ENCODE measurements at regions not wholly inside any gene's neighbourhood (a gene's known extent, or its start where the extent isn't known, plus 50 kb on each side); places are given as distances from the start of the nearest gene placed in this dataset.

DNA sequence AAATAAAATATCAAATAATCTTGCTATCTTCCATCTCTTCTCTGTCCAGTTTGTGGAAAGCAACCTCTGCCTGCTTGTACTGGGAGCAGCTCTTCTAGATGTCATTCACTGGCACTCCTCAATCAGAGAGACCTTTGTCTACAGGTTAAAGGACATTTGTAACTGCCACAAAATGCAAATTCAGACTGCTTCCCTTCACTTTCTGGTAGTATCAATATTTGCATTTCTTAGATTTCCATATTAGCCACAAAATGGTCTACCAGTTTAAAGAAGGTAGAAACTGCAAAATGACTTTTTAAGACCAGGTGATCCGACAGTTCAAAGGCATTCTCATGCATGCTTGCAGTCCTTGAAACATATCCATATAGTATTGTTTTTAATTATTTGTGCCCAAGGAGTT, 51.7 kb upstream of the RCN1 start:
- no peak for DNase-seq

DNA sequence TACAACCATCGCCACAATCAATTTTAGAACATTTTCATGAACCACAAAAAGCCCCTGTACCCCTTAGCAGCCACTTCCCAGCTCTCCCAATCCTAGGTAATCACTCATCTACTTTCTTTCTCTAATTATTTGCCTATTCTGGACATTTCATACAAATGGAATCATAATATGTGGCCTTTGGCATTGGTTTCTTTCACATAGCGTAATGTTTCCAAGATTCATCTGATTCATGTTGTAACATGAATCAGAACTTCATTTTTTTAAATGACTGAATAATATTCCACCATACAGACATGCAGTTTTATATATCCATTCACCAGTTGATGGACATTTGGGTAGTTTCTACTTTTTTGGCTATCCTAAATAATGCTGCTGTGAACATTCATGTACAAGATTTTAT, 56.2 kb upstream of the RCN1 start:
- peak in 1 of 3 donors; percentile 25 for DNase-seq

DNA sequence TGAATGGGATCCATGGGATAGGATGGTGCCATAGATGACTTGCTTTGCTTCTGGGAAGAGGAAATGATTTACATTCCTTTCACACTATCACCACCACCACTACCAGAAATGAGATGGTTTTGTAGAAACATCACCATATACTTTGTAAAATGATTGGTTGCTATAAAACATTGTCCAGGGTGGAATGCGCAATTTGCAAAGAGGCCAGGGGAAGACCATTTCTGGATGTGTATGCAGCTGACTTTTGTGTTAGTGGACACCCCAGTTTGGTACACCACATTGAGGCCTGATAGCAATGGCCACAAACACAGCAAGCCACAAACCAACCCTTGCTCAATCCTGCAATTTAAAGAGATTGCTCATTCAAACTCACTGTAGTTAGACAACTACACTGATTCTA, 56.7 kb upstream of the RCN1 start:
- DNase-seq = no peak

DNA sequence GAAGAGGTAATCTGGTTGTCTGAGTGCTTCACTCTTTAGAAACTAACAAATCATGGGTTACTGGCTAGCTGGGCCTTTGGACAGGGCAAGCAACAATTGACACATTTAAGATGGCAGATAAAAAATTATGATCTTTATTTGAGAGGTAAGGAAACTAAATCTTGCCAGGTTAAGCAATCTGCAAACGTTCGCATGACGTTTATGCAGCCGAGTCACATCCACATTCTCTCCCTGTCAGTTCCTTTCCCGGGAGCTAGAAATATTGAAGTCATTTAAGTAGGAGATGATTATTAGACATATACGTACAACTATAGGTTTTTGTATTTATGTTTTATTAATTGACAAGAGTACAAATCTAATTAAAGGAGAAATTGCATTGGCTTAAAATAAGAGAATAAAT, 57.4 kb upstream of the RCN1 start:
- peak; percentile 48 to 83 (median 72) for DNase-seq

DNA sequence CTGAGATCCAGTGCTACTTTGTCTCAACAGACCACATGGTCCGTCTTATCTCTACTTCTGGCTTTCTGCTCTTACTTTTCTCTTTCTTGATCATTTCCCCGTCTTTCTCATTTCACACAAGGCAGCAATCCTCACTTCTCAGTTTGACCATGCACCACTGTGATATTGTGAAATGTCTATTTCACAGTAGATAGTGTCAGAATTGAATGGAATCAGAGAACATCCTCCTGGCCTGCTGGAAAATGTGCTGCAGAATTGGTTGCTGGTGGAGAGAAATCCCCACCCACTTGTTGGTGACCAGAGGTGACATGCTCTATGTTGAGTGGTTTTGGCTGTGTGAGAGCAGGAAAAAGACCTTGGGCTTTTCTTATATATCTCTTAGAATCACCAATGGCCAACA, 57.8 kb upstream of the RCN1 start:
- DNase-seq = peak; percentile 73 to 89 (median 79)

DNA sequence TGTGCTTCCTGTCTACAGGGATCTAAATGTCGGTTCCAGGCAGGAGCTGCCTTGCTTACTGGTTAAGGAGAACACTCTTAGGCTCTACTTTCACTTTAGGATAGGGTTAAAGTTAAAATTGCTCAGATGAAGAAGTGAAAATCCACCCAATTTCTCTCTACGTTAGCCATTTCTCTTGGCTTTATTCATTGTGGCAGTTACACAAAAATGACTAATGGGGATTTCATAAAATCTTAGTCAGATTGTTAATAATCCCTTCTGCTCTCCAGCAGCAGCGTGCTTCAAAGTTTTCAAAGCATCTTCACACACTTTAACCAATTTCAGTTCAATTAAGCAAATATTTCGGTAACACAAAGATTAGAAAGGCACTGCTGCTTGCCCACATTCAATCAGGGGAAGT, 58.4 kb upstream of the RCN1 start:
- DNase-seq = peak; percentile 69 to 95 (median 91)

DNA sequence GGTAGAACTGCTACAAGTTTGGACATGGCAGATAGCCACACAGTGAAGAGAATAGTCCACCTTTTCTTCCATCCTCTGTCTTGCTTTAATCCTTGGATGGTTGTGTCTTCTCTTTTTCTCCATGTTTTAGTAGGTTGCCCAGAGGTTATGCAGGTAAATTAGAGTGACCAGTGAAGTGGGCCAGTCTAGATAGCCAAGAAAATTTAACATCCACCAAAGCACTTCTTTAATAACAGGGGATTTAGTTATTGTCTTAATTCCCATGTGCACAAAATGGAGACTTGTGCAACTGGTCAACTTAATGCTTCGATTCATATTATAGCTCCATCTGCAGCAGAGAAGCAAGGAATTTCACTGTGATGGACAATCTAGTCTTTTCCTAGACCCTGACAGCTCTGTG, 58.8 kb upstream of the RCN1 start:
- no peak for DNase-seq

DNA sequence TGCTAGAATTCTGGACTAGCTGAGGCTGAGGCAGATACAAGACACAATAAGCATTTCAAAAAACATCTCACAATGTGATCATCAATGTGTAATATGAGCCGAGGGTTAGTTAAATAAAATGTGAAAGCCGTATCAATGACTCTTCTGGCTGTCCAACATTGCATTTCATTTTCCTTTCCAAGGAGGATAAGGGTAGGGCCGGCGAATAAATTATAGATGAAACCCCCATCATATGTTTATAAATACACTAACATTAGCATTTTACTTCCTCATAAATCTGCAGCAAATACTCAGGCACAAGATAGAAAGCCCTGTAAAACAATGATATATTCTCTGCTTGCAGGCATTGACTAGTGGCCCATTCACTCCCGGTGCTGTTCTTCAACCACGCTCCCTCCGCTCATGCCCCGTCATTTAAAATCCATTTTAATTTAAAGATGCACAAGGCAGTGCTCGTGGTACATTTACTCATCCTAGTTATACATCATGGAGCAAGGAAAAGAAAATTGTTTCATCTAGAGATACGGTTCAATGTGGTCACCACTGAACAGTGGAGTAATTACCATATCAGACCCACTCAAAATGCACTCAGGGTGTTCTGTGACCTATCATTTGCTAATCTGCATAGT, 59.9 kb upstream of the RCN1 start:
- DNase-seq = no peak

DNA sequence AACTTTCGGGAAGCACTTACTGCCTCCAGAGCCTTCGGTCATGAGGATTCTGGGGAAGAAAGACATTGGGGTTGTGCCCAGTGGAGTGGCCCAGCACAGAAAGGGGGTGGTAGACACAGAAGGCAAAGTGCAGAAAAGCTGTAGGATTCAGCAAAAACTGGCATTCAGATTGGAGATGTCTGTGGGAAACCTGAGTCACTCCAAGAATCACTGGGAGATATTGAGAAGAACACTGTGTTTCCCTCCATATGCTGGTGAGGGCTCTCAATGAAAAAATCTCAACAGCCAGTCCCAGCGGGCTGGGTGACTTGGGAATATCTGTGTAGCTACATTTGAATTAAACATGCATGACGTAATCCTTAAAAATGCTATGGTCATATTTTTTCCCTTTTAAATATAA, 61.2 kb upstream of the RCN1 start:
- DNase-seq = no peak

DNA sequence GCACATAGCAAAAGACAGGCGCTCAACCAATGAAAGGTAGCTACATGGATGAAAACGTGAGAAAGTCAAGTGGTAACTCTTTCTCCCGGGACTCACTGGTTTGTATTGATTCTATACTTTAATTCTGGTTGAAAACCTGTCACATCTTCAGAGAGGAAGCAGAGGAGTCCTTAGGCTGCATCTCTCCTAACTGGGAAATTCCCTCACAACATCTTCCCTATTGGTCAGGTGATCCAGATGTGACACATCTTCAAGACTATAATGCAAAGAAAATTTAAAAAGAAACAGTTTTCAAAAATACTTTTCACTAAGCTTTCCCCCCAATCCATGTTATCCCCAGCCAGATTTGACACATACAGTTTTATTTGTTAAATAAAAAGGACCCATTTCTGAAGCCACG, 62.7 kb upstream of the RCN1 start:
- peak; percentile 62 to 72 (median 62) for DNase-seq

DNA sequence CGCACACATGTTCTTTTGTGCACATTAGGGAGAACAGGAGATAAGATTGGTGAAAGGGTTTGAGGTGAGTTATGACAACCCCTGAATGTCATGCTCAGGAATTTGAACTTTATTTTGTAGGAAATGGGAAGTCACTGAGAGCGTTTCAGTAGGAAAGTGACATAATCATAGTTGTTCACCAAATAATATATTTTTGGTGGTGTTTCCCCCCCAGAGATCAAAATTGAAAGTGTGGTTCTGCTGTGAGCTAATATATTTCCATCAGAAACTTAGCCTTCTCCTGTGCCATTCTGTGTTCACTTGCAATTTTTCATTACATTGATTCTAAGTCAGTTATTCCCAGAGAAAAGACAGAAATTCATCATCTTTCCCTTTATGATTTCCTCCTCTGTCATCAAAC, 64.1 kb upstream of the RCN1 start:
- DNase-seq = peak in 2 of 3 donors; percentile 33 to 55

DNA sequence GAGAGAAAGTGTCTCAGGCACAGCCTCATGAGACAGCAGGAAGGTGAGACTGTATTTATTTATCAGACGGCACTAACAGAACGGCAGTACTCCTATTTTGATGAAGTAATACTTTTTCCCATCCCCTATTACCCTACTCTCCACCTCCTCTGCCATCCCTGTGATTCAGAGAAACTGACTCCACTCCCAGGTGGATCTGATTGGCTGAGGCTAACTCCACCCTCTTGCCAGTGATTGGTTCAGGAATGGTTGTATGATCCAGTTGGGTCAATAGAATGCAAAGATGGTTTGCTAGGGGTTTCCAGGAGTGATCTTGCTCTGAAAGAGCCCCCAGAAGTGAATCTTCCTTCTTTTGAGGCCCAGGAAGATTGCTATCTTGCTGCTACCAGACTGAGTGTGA, 65.9 kb upstream of the RCN1 start:
- DNase-seq = no peak

DNA sequence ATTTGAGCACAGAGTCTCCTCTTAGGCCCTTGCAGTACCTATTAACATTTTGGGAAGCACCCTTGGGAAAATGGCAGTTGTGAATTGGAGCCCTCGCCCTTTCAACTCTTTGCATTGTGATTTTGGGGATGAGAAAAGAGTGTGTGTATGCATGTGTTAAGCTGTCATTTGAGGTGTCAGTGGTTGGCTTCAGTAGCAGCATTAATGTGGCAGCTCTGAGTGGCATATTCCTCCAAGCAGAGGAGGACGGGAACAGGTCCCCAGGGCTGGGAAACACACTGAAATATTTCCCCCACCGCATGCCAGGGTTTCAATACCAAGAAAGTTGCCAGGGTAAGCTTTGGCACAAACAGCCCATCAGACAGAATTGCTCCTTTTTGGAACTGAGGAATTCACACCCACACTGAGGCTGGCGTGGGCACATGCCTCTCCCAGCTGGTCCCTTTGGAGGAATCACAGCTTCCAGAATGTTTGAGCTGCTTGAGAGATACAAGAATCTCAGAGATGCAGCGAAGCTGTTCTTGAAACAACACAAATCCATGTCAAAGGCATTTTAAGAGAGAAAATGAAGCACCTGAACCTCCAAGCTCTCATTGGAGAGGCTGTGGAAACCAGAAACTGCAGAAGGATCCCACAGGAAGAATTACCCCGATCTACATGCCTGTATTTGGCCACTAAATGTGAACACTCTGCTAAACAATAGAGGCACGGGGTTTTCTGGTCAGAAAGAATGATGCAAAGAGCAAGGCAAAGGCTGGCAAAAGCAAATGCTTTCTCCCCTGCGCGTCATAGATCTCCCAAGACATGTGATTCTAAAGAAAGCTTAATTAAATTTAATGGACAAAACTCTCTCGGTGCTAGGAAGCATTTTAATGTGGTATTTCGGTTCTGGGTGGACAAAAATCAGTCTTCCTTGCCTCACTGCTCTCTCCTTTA, 67.2 kb upstream of the RCN1 start:
- DNase-seq = no peak

DNA sequence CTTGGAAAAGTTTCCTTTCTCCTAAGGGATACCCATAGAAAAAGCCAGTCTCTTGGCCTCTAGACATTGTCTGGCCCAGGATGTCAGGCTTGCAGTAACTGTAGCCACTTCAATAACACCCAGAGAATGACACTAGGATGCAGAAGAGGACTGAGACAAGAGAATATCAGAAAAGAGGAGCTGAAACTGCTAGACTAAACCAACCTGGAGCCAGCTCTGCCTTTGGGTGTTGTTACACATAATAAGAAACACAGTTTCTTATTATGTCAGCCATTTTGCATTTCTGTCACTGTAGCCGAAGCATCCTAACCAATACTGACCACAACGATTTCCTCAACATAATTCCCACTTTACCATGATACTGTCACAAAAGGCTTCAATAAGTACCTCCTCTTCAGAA, 72.2 kb upstream of the RCN1 start:
- no peak for DNase-seq

DNA sequence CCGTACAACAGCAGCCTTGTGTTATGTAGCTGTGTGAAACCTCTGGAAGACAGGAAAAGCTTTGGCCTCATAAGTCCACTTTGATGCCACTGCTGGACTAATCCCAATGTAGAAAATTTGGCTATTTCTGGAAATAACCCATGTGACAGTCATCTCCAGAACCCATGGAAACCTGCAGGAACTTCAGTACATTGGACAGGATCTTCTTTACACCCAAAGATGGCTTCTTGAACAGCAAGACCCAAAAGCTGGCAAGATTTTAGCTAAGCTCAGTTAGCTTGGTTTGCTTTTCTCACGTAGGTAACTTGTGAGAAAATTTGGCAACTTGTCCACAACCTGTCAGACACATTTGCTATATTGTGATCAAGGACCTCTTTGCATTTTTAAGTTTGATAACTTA, 74.8 kb upstream of the RCN1 start:
- no peak for DNase-seq

DNA sequence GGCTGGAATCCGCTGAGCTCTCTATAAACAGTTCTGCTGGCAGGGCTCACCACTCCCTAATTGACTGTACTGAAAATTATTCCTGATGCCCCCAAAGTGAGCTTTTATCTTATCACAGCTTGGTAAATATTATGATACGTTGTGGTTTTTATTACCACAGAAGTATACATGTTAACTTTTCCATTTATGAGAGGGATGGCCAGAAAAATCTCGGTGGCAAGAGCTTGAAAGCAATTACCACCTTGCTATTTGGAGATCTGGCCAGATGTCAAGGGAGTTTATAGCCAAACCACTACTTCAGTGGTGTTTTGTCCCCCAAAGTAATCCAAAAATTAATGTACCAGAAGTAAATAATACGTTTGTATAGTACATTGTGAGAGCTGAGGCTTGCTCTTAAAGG, 75.4 kb upstream of the RCN1 start:
- no peak for DNase-seq

DNA sequence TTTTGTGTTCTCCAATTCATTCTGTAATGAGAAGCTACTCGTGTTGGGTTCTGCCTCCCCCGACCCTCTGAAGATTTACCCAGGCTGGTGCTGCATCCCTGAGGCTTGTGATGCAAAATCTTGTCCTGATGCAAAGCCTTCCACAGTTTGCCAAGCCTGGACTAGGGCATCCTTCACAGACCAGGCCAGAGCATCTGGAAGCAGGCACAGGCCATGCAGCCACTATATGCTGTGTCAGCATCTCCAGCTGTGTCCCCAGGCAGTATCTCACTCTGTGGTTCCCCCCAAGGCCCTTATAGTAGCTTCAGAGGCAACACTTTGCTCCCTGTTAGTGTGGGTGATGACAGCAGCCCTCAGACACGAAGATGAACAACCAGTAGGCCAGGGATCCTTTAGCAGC, 77.3 kb upstream of the RCN1 start:
- DNase-seq = no peak

DNA sequence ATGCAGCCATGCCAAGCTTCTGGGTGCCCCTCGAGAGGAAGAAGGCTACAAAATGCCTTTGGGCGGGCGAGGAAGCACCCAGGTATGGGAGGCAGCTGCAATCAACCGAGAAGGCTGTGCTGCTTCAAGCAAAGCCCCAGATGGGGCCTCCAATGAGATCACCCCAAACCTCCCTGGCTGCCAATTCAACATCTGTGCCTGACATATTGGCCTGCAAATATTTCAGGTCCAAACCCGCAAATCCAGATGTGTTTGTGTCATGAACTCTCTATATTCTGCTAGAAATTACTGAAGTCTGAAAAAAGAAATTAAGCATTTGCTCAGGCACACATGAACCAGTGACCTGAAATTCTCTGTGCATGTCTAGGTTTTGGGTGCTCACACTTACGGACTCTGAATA, 78.8 kb upstream of the RCN1 start:
- DNase-seq = no peak

DNA sequence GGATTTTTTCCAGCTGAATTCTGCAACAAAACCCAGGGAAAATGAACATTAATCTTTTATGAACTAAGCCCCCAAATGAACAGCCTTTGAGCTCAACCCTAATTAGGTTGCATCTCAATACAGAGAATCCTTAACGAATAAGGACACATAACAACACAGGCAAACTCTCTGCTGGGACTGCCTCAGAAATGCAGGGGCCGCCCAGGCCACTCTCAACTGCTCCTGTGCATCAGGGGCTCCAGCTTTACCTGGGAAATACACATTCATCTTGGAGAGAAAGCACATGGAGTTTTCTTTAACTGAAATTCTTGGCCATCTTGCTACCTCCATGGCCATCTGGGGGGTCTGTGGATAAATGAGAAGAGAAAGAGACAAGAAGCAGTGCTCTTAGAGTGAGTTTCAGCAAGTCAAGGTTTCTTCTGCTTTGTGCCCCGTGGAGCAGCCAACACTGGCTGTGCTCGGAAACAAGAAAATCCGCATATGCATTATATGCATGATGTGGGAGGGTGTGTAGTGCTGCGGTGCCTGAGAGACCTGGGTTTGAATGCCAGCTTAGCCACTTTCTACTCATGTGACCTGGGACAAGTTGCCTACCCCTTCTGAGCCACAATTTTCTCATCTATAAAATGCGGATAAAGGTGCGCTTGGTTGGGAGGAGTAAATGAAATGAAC, 81.9 kb upstream of the RCN1 start:
- no peak for DNase-seq

DNA sequence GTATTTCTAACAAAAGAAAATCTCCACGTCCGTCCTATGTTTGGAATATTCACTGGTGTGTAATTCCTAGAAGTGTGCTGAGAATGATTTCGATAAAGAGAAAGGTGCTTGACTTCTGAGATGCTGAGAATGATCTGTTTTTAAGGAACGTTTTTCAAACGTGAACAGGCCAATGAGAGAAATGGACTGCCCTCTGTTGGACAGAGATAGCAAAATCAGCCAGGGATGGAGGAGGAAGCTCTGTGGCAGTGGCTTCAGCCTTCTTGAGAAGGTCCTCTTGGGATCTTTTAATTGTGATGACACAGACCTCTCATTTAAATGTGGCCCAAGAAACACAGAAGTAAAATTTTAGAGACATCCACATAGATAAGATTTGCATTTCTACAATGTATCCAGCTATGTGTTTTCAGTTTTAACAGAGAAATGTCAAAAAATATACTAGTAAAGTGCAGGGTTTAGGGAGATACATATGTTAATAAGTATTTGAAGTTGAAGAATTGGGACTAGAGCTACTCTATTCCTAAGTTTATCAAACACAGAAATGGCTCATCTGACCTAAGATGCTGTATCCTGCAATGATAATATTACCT, 84.0 kb upstream of the RCN1 start:
- peak; percentile 56 to 57 (median 57) for DNase-seq

DNA sequence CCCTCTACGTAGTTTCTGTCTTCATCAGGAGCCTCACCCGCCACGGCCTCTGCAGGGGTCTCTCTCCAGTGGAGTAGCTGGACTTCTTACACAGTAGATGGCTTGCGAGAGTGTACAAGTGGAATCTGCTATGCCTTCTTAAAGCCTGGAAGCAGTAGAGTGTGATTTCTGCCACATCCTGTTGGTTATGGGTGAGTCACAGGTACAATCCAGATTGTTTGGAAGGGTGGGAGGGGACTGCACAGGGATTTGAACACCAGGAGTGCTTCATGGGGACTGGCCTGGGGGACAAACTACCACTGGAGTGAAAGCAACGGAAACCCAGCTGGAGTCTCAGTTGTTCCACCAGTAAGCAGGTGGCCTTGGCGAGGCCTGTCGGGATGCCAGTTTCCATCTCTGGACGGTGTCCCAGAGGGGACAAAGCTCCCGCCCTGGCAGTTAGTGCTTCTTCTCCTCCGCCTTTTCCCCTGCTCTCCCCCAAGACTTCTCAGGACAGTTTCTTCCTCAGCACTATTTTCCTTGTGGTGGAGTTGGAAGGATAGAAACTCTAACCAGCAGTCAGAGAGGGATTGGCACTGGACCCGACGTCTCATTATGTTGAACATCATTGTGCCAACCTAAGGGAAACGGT, 85.0 kb upstream of the RCN1 start:
- no peak for DNase-seq

DNA sequence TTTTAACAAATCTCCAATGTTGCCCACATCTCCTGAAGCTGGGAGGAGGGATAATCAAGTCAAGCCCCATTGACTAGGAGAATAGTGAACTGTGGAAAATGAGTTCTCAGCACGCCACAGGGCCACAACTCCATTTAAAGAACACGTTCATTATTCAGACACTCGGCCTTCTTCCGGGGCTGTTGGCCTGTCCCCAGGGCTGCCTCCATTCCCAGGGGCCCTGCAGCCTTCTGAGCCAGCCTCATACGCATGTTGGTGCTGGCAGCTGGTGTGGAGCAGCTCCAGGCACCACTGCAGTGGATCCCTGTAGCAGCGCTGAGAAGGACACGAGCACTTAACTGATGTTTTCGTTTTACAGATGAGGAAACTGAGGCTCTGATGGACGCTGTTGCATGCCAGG, 87.5 kb upstream of the RCN1 start:
- no peak for DNase-seq

DNA sequence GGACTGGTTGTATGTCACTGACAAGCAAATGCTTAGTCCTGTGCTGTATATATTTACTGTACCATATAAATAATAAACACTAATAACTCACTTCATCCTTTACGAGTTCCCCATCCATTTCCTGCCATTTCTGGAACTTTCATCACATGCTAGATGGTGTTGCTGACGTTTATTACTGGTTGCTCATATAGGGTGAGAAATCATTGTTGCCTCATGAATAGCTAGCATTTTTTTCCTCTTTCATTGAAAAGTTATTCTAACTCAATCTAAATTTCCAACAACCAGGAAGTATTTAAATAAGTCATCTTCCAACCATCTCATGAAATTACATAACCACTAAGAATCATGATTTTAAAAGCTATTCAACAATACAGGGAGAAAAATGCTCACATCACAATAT, 88.6 kb upstream of the RCN1 start:
- DNase-seq = no peak
